ENCODE measurements at regions not wholly inside any gene's neighbourhood (a gene's known extent, or its start where the extent isn't known, plus 50 kb on each side); places are given as distances from the start of the nearest gene placed in this dataset.

GRCh38 chr10:55989188-55989587 is 371.9 kb downstream of the ZWINT start:
- H3F3A ChIP-seq (ENCODE audit: low read depth) = no peaks in the 10 kb centered on the region
- no peak overlapping the region for H2AFZ ChIP-seq (replicated peaks)
- no peak overlapping the region for H3K4me3 ChIP-seq
- TF ChIP-seq EZH2phosphoT487 (IDR thresholded peaks at IDR 0.05) = no peak
- TF ChIP-seq, protein P1, sequence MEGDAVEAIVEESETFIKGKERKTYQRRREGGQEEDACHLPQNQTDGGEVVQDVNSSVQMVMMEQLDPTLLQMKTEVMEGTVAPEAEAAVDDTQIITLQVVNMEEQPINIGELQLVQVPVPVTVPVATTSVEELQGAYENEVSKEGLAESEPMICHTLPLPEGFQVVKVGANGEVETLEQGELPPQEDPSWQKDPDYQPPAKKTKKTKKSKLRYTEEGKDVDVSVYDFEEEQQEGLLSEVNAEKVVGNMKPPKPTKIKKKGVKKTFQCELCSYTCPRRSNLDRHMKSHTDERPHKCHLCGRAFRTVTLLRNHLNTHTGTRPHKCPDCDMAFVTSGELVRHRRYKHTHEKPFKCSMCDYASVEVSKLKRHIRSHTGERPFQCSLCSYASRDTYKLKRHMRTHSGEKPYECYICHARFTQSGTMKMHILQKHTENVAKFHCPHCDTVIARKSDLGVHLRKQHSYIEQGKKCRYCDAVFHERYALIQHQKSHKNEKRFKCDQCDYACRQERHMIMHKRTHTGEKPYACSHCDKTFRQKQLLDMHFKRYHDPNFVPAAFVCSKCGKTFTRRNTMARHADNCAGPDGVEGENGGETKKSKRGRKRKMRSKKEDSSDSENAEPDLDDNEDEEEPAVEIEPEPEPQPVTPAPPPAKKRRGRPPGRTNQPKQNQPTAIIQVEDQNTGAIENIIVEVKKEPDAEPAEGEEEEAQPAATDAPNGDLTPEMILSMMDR (IDR thresholded peaks at IDR 0.05) = peak; percentile 31
- no peak for TF ChIP-seq EZH2 (IDR thresholded peaks at IDR 0.05)
- Mint-ChIP-seq H3K27me3 (ENCODE audit: insufficient read depth, low read depth) (no peaks in the 10 kb centered on the region), H3K27ac (no peak overlapping the region), H3K4me3 (no peak overlapping the region), H3K9me3 (no peaks in the 10 kb centered on the region), H3K4me1 (no peaks in the 10 kb centered on the region), H3K36me3 (no peaks in the 10 kb centered on the region)
- H3K9ac ChIP-seq = no peak overlapping the region
- H3K4me1 ChIP-seq = no peaks in the 10 kb centered on the region
- H3K79me2 ChIP-seq (ENCODE audit: low read depth) = no peaks in the 10 kb centered on the region
- H3K4me2 ChIP-seq = no peak overlapping the region
- H3K36me3 ChIP-seq = no peaks in the 10 kb centered on the region
- no peak overlapping the region for H3K27ac ChIP-seq
- H3K9me3 ChIP-seq (ENCODE audit: low read depth) = no peaks in the 10 kb centered on the region
- DNase-seq (ENCODE audit: low spot score) = no peak
- no peaks in the 10 kb centered on the region for H4K20me1 ChIP-seq (ENCODE audit: low read depth)
- H3K27me3 ChIP-seq = no peaks in the 10 kb centered on the region

- H3K36me3 Mint-ChIP-seq = no peaks in the 10 kb centered on the region
- Histone ChIP-seq H3K9me3 (ENCODE audit: low read depth) (no peaks in the 10 kb centered on the region), H3K36me3 (no peaks in the 10 kb centered on the region), H3K27ac (no peak overlapping the region), H3K4me3 (no peak overlapping the region), H3K4me1 (no peaks in the 10 kb centered on the region), H4K20me1 (ENCODE audit: low read depth) (no peaks in the 10 kb centered on the region), H3F3A (ENCODE audit: low read depth) (no peaks in the 10 kb centered on the region), H2AFZ (replicated peaks) (peak overlapping the region; percentile 19), H3K4me2 (no peak overlapping the region), H3K79me2 (ENCODE audit: low read depth) (no peaks in the 10 kb centered on the region), H3K9ac (no peak overlapping the region), H3K27me3 (no peaks in the 10 kb centered on the region)
- H3K27ac Mint-ChIP-seq = no peak overlapping the region
- H3K9me3 Mint-ChIP-seq = no peaks in the 10 kb centered on the region
- H3K4me3 Mint-ChIP-seq = no peak overlapping the region
- peaks cover 2% of the 10 kb centered on the region for H3K27me3 Mint-ChIP-seq (ENCODE audit: insufficient read depth, low read depth)
- no peak for TF ChIP-seq EZH2phosphoT487 (IDR thresholded peaks at IDR 0.05)
- no peak for TF ChIP-seq EZH2 (IDR thresholded peaks at IDR 0.05)
- TF ChIP-seq, protein P1 (IDR thresholded peaks at IDR 0.05) = no peak
- H3K4me1 Mint-ChIP-seq = no peaks in the 10 kb centered on the region
- peak; percentile 27 for DNase-seq (ENCODE audit: low spot score)
These were observed 381.9 kb downstream of the ZWINT start for GRCh38 chr10:55979203-55979602.

DNA sequence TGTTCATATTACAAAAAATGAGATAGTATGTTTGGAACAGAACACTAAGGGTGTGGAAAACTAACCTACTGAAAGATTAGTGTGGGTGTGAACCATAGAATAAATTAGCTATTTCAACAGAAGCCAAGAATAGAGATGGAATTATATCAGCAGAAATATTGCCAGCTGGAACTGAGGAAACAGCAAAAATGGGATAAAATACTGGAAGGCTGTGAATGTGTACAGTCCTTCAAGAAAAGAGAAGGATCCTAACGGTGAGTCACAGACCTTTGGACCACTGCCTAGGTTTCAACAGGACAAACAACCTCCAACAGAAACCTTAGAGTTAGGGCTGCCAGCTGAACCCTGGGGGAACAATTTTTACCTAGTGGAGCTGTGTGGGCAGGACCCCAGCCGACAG is 395.0 kb downstream of the ZWINT start:
- H3K36me3 ChIP-seq = no peaks in the 10 kb centered on the region
- H3K9ac ChIP-seq = no peak overlapping the region
- no peaks in the 10 kb centered on the region for H3F3A ChIP-seq (ENCODE audit: low read depth)
- no peaks in the 10 kb centered on the region for H3K4me1 ChIP-seq
- H3K27me3 Mint-ChIP-seq (ENCODE audit: insufficient read depth, low read depth) = no peaks in the 10 kb centered on the region
- TF ChIP-seq, protein P1 (IDR thresholded peaks at IDR 0.05) = no peak
- TF ChIP-seq EZH2phosphoT487 (IDR thresholded peaks at IDR 0.05) = no peak
- TF ChIP-seq EZH2 (IDR thresholded peaks at IDR 0.05) = no peak
- no peak overlapping the region for H3K4me2 ChIP-seq
- H3K4me1 Mint-ChIP-seq = no peaks in the 10 kb centered on the region
- no peak overlapping the region for H3K27ac ChIP-seq
- no peaks in the 10 kb centered on the region for H3K79me2 ChIP-seq (ENCODE audit: low read depth)
- no peak overlapping the region for H3K4me3 ChIP-seq
- H3K4me3 Mint-ChIP-seq = no peak overlapping the region
- DNase-seq (ENCODE audit: low spot score) = no peak
- H4K20me1 ChIP-seq (ENCODE audit: low read depth) = no peaks in the 10 kb centered on the region
- H3K9me3 Mint-ChIP-seq = no peaks in the 10 kb centered on the region
- no peaks in the 10 kb centered on the region for H3K9me3 ChIP-seq (ENCODE audit: low read depth)
- no peaks in the 10 kb centered on the region for H3K27me3 ChIP-seq
- no peaks in the 10 kb centered on the region for H3K36me3 Mint-ChIP-seq
- no peak overlapping the region for H2AFZ ChIP-seq (replicated peaks)
- H3K27ac Mint-ChIP-seq = no peak overlapping the region

Data from neural progenitor cell (in vitro differentiated cells).